NCI-H2196 (cell line): ENCODE measurements at regions not wholly inside any gene's neighbourhood (a gene's known extent, or its start where the extent isn't known, plus 50 kb on each side); places are given as distances from the start of the nearest gene placed in this dataset.

Source experiments
- DNase-seq: peaks from one replicate; lab custom pipeline; 2025; ENCODE audit not compliant: unreplicated experiment; lab: John Stamatoyannopoulos, UW

DNA sequence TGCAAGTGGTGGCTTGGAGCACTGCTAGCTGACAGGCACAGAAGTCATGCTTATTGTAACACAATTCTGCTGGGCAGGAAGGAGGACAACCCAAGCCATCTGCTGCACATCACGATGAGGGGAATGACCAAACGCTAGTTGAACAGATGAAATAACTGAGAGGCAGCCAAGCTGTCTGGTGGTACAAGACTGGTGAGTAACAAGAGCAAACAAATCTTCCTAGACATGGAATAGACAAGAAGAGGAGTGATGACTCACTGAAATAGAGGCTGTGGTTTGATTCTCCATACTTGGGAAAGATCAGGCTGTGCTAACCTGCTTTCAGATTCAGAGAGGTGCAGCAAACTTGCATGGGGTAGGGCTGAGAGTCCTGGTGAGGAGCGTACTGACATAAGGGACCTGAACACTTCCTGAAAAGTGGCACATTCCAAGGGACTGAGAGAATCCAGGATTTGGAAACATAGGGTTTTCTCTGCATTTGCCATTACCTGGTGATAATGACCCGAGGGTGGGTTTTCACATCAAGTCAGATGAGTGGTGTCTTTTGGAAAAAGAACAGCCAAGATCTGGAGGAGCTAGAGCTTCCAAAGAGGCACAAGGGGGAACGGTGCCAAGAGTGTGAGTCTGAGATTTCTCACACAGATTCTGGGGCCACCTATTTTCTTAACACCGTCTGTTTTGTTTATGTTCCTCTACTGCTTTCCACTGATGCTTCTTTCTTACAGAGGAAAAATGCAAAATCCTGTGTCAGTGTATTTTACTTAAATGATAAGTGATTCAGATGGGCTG lies 60.0 kb downstream of the PRL start:
- peak; percentile 45 for DNase-seq
